Smooth muscle cell of the brain vasculature (primary cell): ENCODE measurements at regions not wholly inside any gene's neighbourhood (a gene's known extent, or its start where the extent isn't known, plus 50 kb on each side); places are given as distances from the start of the nearest gene placed in this dataset.
"Not testable (repeated sequence)": the region's sequence is repeated elsewhere in the genome, so short reads cannot be mapped to it uniquely, and the experiment has no call there.

Source experiments
- DNase-seq: peaks from one replicate; pipeline ENCODE4 v3.0.0-alpha.2; 2012; ENCODE audit warnings: low read depth, low spot score

- DNase-seq: no peak
Measured at GRCh38 chr1:192905049-192905448, 96.2 kb downstream of the RGS2 start.

- no peak for DNase-seq
Measured at GRCh38 chr1:192906334-192906733, 97.5 kb downstream of the RGS2 start.

GRCh38 chr1:192907545-192908243 lies 98.9 kb downstream of the RGS2 start:
- DNase-seq: no peak

GRCh38 chr1:192911896-192912656 lies 103.2 kb downstream of the RGS2 start:
- DNase-seq: not testable (repeated sequence)

- DNase-seq: no peak
Measured at GRCh38 chr1:192913683-192914082, 104.8 kb downstream of the RGS2 start.

GRCh38 chr1:192914092-192914491 lies 105.3 kb downstream of the RGS2 start:
- DNase-seq: no peak

- no peak for DNase-seq
Measured at GRCh38 chr1:192914696-192915095, 105.9 kb downstream of the RGS2 start.

- no peak for DNase-seq
Measured at GRCh38 chr1:192916021-192916420, 107.2 kb downstream of the RGS2 start.

- no peak for DNase-seq
Measured at GRCh38 chr1:192918259-192918658, 109.4 kb downstream of the RGS2 start.

- no peak for DNase-seq
Measured at GRCh38 chr1:192920412-192920811, 111.6 kb downstream of the RGS2 start.

- DNase-seq: no peak
Measured at GRCh38 chr1:192925609-192926008, 116.8 kb downstream of the RGS2 start.

GRCh38 chr1:192926736-192927135 lies 117.9 kb downstream of the RGS2 start:
- DNase-seq: no peak

GRCh38 chr1:192927496-192927895 lies 118.7 kb downstream of the RGS2 start:
- no peak for DNase-seq

- DNase-seq: no peak
Measured at GRCh38 chr1:192929597-192929996, 120.8 kb downstream of the RGS2 start.

GRCh38 chr1:192933744-192934143 lies 124.9 kb downstream of the RGS2 start:
- no peak for DNase-seq

- DNase-seq: no peak
Measured at GRCh38 chr1:192936313-192937018, 122.7 kb downstream of the UCHL5 start.

- DNase-seq: no peak
Measured at GRCh38 chr1:192937128-192937527, 122.0 kb downstream of the UCHL5 start.

GRCh38 chr1:192939440-192939839 lies 119.7 kb downstream of the UCHL5 start:
- DNase-seq: no peak

GRCh38 chr1:192940658-192941057 lies 118.5 kb downstream of the UCHL5 start:
- DNase-seq: no peak

GRCh38 chr1:192941722-192942411 lies 117.3 kb downstream of the UCHL5 start:
- no peak for DNase-seq

- DNase-seq: no peak
Measured at GRCh38 chr1:192943108-192943507, 116.1 kb downstream of the UCHL5 start.

- no peak for DNase-seq
Measured at GRCh38 chr1:192943522-192943921, 115.6 kb downstream of the UCHL5 start.
